ENCODE measurements at regions not wholly inside any gene's neighbourhood (a gene's known extent, or its start where the extent isn't known, plus 50 kb on each side); places are given as distances from the start of the nearest gene placed in this dataset.

DNA sequence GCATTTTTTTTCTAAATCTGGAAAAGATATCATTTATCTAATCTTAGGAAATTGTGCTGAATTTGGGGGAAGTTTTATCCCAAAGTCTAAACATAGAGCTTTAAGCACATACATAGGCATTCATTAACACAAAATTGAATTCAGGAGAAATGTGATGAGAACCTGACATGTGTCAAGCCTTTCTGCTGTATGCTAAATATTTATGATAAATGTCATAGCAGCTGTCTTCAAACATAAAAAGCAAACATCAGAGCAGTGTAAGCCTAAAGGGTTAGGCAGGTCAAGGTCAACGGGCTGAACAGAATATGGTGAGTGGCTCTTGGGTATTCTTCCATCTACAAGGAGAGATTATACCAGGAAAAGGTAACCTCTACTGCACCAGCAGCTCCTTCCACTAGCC, 737.2 kb upstream of the ZNF608 start:
- H3K4me1 ChIP-seq, result no peaks in the 10 kb centered on the region
- Mint-ChIP-seq H3K27me3 (ENCODE audit: insufficient read depth, unreplicated experiment) (no peaks in the 10 kb centered on the region), H3K36me3 (ENCODE audit: insufficient read depth, unreplicated experiment) (no peaks in the 10 kb centered on the region), H3K4me3 (ENCODE audit: unreplicated experiment) (no peak overlapping the region), H3K27ac (ENCODE audit: unreplicated experiment) (no peak overlapping the region), H3K4me1 (ENCODE audit: low read depth, unreplicated experiment) (peaks cover 14% of the 10 kb centered on the region), H3K9me3 (ENCODE audit: unreplicated experiment) (no peaks in the 10 kb centered on the region)
- H3K27me3 ChIP-seq (replicated peaks; ENCODE audit: control insufficient read depth, insufficient read depth, low read length), result no peaks in the 10 kb centered on the region
- no peak overlapping the region for H3K4me3 ChIP-seq (ENCODE audit: low read depth, low read length)
- TF ChIP-seq, protein P1, sequence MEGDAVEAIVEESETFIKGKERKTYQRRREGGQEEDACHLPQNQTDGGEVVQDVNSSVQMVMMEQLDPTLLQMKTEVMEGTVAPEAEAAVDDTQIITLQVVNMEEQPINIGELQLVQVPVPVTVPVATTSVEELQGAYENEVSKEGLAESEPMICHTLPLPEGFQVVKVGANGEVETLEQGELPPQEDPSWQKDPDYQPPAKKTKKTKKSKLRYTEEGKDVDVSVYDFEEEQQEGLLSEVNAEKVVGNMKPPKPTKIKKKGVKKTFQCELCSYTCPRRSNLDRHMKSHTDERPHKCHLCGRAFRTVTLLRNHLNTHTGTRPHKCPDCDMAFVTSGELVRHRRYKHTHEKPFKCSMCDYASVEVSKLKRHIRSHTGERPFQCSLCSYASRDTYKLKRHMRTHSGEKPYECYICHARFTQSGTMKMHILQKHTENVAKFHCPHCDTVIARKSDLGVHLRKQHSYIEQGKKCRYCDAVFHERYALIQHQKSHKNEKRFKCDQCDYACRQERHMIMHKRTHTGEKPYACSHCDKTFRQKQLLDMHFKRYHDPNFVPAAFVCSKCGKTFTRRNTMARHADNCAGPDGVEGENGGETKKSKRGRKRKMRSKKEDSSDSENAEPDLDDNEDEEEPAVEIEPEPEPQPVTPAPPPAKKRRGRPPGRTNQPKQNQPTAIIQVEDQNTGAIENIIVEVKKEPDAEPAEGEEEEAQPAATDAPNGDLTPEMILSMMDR (IDR thresholded peaks at IDR 0.05; ENCODE audit: insufficient read depth in 1 of 2, low read depth in 1 of 2, low read length in 1 of 2, severe bottlenecking in 1 of 2, unreplicated experiment in 1 of 2), result no peak
- POLR2A ChIA-PET, result no interaction called here
- no peaks in the 10 kb centered on the region for H3K9me3 ChIP-seq
- BruUV-seq (replicated peaks), result no TSS peak
- intact Hi-C loops (cut with micrococcal nuclease; ENCODE audit: unreplicated experiment), result no loop called here
- no peaks in the 10 kb centered on the region for H3K36me3 ChIP-seq (ENCODE audit: control insufficient read depth, insufficient read depth, low read length)
- CTCF ChIA-PET, result no interaction called here
- DNase-seq, result no peak

DNA sequence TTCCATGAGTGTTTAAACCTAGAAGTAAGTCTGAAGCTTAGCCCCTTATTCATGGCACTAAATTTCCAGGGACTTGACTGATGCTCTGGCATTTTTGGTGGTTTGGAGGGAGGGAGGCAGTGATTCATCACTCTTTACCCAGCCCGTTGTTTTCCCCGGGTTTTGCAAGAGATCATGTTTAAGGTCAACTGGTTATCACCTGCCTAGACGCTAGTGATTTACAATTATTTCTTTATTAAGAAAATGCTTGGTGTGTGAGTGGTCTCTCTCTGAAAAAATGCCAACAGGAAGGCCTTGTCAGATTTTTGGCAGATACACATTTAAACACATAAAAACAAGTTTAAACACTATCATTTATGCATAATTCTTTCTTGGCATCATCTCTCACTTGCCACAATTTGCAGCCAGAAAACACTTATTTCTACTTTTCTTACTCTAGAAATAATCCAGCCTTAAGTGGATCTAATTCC, 737.9 kb upstream of the ZNF608 start:
- Histone ChIP-seq H3K4me3 (ENCODE audit: low read depth, low read length) (no peak overlapping the region), H3K36me3 (ENCODE audit: control insufficient read depth, insufficient read depth, low read length) (no peaks in the 10 kb centered on the region), H3K27me3 (replicated peaks; ENCODE audit: control insufficient read depth, insufficient read depth, low read length) (no peaks in the 10 kb centered on the region), H3K9me3 (no peaks in the 10 kb centered on the region), H3K4me1 (no peaks in the 10 kb centered on the region)
- Mint-ChIP-seq H3K9me3 (ENCODE audit: unreplicated experiment) (no peaks in the 10 kb centered on the region), H3K4me1 (ENCODE audit: low read depth, unreplicated experiment) (peaks cover 13% of the 10 kb centered on the region), H3K27me3 (ENCODE audit: insufficient read depth, unreplicated experiment) (no peaks in the 10 kb centered on the region), H3K27ac (ENCODE audit: unreplicated experiment) (no peak overlapping the region), H3K4me3 (ENCODE audit: unreplicated experiment) (no peak overlapping the region), H3K36me3 (ENCODE audit: insufficient read depth, unreplicated experiment) (no peaks in the 10 kb centered on the region)
- CTCF ChIA-PET, result no interaction called here
- POLR2A ChIA-PET, result no interaction called here
- no peak for DNase-seq
- TF ChIP-seq, protein P1 (IDR thresholded peaks at IDR 0.05; ENCODE audit: insufficient read depth in 1 of 2, low read depth in 1 of 2, low read length in 1 of 2, severe bottlenecking in 1 of 2, unreplicated experiment in 1 of 2), result no peak
- BruUV-seq (replicated peaks), result no TSS peak
- intact Hi-C loops (cut with micrococcal nuclease; ENCODE audit: unreplicated experiment), result no loop called here

DNA sequence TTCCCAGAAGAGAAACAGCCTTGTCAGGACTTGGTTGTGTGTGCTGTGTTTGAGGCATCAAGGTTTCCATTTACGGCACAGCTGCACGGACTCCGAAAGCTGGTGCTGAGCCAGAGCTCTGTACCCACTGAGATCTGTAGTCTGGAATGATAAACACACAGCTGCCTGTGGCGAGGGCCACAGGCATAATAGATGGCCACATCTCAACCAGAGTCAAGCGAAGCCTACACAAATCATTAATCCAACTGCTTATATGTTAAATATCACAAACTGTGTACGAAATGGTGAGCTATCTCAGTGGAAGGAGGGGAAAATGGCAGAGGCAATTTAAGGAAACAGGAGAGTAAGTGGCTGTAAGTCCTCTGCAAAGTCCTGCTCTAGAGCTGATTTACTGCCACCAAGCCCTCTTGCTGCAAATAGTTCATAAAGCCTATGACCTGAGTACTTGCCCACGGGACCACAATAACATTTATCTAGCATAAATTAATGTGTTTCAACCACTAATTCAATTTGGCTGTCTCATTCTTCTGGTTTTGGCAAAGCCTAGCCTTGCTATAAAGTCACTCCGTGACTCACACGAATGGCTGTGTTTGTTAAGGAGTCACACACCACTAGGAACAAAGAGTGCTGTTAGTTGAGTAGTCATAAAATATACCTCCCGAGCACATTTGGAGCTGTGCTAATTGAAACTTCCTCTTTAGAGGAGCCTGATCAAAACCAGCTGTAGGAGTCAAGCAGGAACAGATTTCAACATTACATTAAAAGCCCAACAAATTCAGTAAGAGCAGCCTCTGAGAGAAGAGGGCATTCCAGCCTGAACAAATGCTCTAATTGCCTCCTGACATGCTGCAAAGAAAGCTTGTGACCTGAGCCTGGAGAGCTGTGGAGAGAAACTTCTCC, 738.6 kb upstream of the ZNF608 start:
- Histone ChIP-seq H3K4me3 (ENCODE audit: low read depth, low read length) (no peak overlapping the region), H3K27me3 (replicated peaks; ENCODE audit: control insufficient read depth, insufficient read depth, low read length) (no peaks in the 10 kb centered on the region), H3K9me3 (no peaks in the 10 kb centered on the region), H3K36me3 (ENCODE audit: control insufficient read depth, insufficient read depth, low read length) (no peaks in the 10 kb centered on the region), H3K4me1 (no peaks in the 10 kb centered on the region)
- intact Hi-C loops (cut with micrococcal nuclease; ENCODE audit: unreplicated experiment), result no loop called here
- Mint-ChIP-seq H3K27me3 (ENCODE audit: insufficient read depth, unreplicated experiment) (no peaks in the 10 kb centered on the region), H3K9me3 (ENCODE audit: unreplicated experiment) (no peaks in the 10 kb centered on the region), H3K4me3 (ENCODE audit: unreplicated experiment) (no peak overlapping the region), H3K36me3 (ENCODE audit: insufficient read depth, unreplicated experiment) (no peaks in the 10 kb centered on the region), H3K4me1 (ENCODE audit: low read depth, unreplicated experiment) (peaks cover 13% of the 10 kb centered on the region), H3K27ac (ENCODE audit: unreplicated experiment) (no peak overlapping the region)
- TF ChIP-seq, protein P1 (IDR thresholded peaks at IDR 0.05; ENCODE audit: insufficient read depth in 1 of 2, low read depth in 1 of 2, low read length in 1 of 2, severe bottlenecking in 1 of 2, unreplicated experiment in 1 of 2), result no peak
- POLR2A ChIA-PET, result no interaction called here
- BruUV-seq (replicated peaks), result no TSS peak
- no peak for DNase-seq
- CTCF ChIA-PET, result interaction anchor here (0.6 kb wide), 1 partner anchor 451 kb away, joined by 3 read pairs; no protein-coding TSS in a partner anchor
